A172 (cell line): ENCODE measurements at regions not wholly inside any gene's neighbourhood (a gene's known extent, or its start where the extent isn't known, plus 50 kb on each side); places are given as distances from the start of the nearest gene placed in this dataset.

Experiments used
- DNase-seq: peaks from one replicate; pipeline ENCODE4 v3.0.0-alpha.2; 2015; ENCODE audit warnings: low spot score

- no peak for DNase-seq
These were observed 160.2 kb upstream of the SMAD3 start for GRCh38 chr15:66905185-66905584.

GRCh38 chr15:66905954-66906353 is 159.4 kb upstream of the SMAD3 start:
- no peak for DNase-seq

- no peak for DNase-seq
These were observed 158.5 kb upstream of the SMAD3 start for GRCh38 chr15:66906668-66907614.

GRCh38 chr15:66907826-66908743 is 157.3 kb upstream of the SMAD3 start:
- no peak for DNase-seq

- no peak for DNase-seq
These were observed 156.7 kb upstream of the SMAD3 start for GRCh38 chr15:66908744-66909095.

- DNase-seq, result no peak
These were observed 156.0 kb upstream of the SMAD3 start for GRCh38 chr15:66909381-66909890.

- no peak for DNase-seq
These were observed 154.2 kb upstream of the SMAD3 start for GRCh38 chr15:66911131-66911700.

- DNase-seq, result no peak
These were observed 153.4 kb upstream of the SMAD3 start for GRCh38 chr15:66912001-66912400.

GRCh38 chr15:66912441-66912840 is 153.0 kb upstream of the SMAD3 start:
- no peak for DNase-seq

GRCh38 chr15:66917904-66918448 is 147.4 kb upstream of the SMAD3 start:
- no peak for DNase-seq

- DNase-seq, result no peak
These were observed 146.0 kb upstream of the SMAD3 start for GRCh38 chr15:66919421-66919820.

- DNase-seq, result no peak
These were observed 144.0 kb upstream of the SMAD3 start for GRCh38 chr15:66921319-66921915.

GRCh38 chr15:66922608-66923007 is 142.8 kb upstream of the SMAD3 start:
- no peak for DNase-seq

- DNase-seq, result no peak
These were observed 141.9 kb upstream of the SMAD3 start for GRCh38 chr15:66923438-66923881.

GRCh38 chr15:66924889-66925288 is 140.5 kb upstream of the SMAD3 start:
- no peak for DNase-seq

- no peak for DNase-seq
These were observed 139.7 kb upstream of the SMAD3 start for GRCh38 chr15:66925721-66926120.

GRCh38 chr15:66927201-66928077 is 138.0 kb upstream of the SMAD3 start:
- no peak for DNase-seq

- DNase-seq, result no peak
These were observed 137.3 kb upstream of the SMAD3 start for GRCh38 chr15:66928101-66928500.

- DNase-seq, result no peak
These were observed 136.6 kb upstream of the SMAD3 start for GRCh38 chr15:66928784-66929183.

GRCh38 chr15:66929843-66930402 is 135.5 kb upstream of the SMAD3 start:
- no peak for DNase-seq
